Lung (tissue), 11 donors: ENCODE measurements at regions not wholly inside any gene's neighbourhood (a gene's known extent, or its start where the extent isn't known, plus 50 kb on each side); places are given as distances from the start of the nearest gene placed in this dataset.

Experiments used
- ATAC-seq: fragments of 200-7000 bp; cut with Tn5 transposase; one replicate; pipeline ENCODE4 v1.9.1; 2020; ENCODE audit warnings: moderate number of reproducible peaks; ENCODE audit not compliant: insufficient read depth, low FRiP score
- DNase-seq, 3 donors: peaks; one replicate each; pipeline ENCODE4 v3.0.0-alpha.2; 2013 to 2017
- H3K27ac ChIP-seq, 2 donors: one replicate each; pipeline ENCODE4 v1.5.1; 2013; ENCODE audit warnings: mild to moderate bottlenecking in 2 of 2, moderate library complexity in 2 of 2, control low read depth in 1 of 2, inconsistent platforms in 1 of 2, low read depth in 1 of 2, low read length in 1 of 2
- H3K27me3 ChIP-seq, 3 donors: one replicate each; pipeline ENCODE4 v1.5.1; 2013; ENCODE audit warnings: low read length in 2 of 3; ENCODE audit not compliant: control insufficient read depth in 3 of 3, insufficient read depth in 3 of 3
- H3K36me3 ChIP-seq, 4 donors: one replicate each; pipeline ENCODE4 v1.5.1; 2013; ENCODE audit warnings: low read length in 4 of 4, mild to moderate bottlenecking in 1 of 4, moderate library complexity in 1 of 4; ENCODE audit not compliant: control insufficient read depth in 4 of 4, insufficient read depth in 4 of 4
- H3K4me1 ChIP-seq, 5 donors: one replicate each; pipeline ENCODE4 v1.5.1; 2013; ENCODE audit warnings: low read length in 5 of 5, mild to moderate bottlenecking in 2 of 5, moderate library complexity in 1 of 5; ENCODE audit not compliant: control insufficient read depth in 5 of 5, insufficient read depth in 5 of 5
- H3K4me3 ChIP-seq: one replicate; pipeline ENCODE4 v1.5.1; 2013; ENCODE audit warnings: mild to moderate bottlenecking, control low read depth, moderate library complexity
- H3K9ac ChIP-seq, 2 donors: one replicate each; pipeline ENCODE4 v1.5.1; 2013; ENCODE audit warnings: low read length in 2 of 2, control low read depth in 1 of 2; ENCODE audit not compliant: insufficient read depth in 1 of 2
- H3K9me3 ChIP-seq, 4 donors: one replicate each; pipeline ENCODE4 v1.5.1; 2013; ENCODE audit warnings: low read length in 3 of 4, mild to moderate bottlenecking in 1 of 4, moderate library complexity in 1 of 4; ENCODE audit not compliant: control insufficient read depth in 4 of 4, insufficient read depth in 3 of 4
- CTCF ChIP-seq: IDR thresholded peaks from 2 replicates; pipeline ENCODE4 v1.5.1; 2012; ENCODE audit warnings: mild to moderate bottlenecking; ENCODE audit errors: control extremely low read depth, extremely low read depth
- WGBS, 2 donors: extraction: QIAGEN DNeasy Blood & Tissue Kit; methylation state at CpG; one replicate each; pipeline ENCODE4 v1.1.7; 2013; 5-methylcytosine and 5-hydroxymethylcytosine counted together
- donor health status: control.
- donor health status: control.
- donor health status: Bipolar disorder and iron deficiency.
- donor health status: healthy.
- donor health status: DM: yes; HTN: yes; CAD: no.

- DNase-seq (no peak), ATAC-seq (no peak)
- H3K4me1 ChIP-seq = peaks cover 0 to 3% (median 0%) of the 10 kb centered on the region in 5 donors
- no peaks in the 10 kb centered on the region for H3K27me3 ChIP-seq
- WGBS, 2 donors = 91 to 100% methylated on average over 1 of the region's 1 CpG
- peak overlapping the region in 1 of 2 donors; percentile 34 for H3K27ac ChIP-seq
- H3K9me3 ChIP-seq = no peaks in the 10 kb centered on the region
- TF ChIP-seq CTCF = no peak
- no peaks in the 10 kb centered on the region for H3K36me3 ChIP-seq
- H3K4me3 ChIP-seq = no peak overlapping the region
- H3K9ac ChIP-seq = no peak overlapping the region
These were observed 464.3 kb upstream of the NRP1 start for GRCh38 chr10:33798754-33799153.

- DNase-seq (no peak), ATAC-seq (no peak)
- no peak overlapping the region for H3K4me3 ChIP-seq
- peaks cover 0 to 3% (median 0%) of the 10 kb centered on the region in 5 donors for H3K4me1 ChIP-seq
- H3K9me3 ChIP-seq = no peaks in the 10 kb centered on the region
- no peak overlapping the region for H3K9ac ChIP-seq
- H3K36me3 ChIP-seq = no peaks in the 10 kb centered on the region
- no peak for TF ChIP-seq CTCF
- H3K27me3 ChIP-seq = no peaks in the 10 kb centered on the region
- no peak overlapping the region for H3K27ac ChIP-seq
- WGBS, 2 donors = 84 to 94% methylated on average over 2 of the region's 2 CpGs
These were observed 462.2 kb upstream of the NRP1 start for GRCh38 chr10:33796680-33797079.

GRCh38 chr10:33795529-33795928 lies 461.1 kb upstream of the NRP1 start:
- no peak for TF ChIP-seq CTCF
- ATAC-seq = no peak

GRCh38 chr10:33794460-33794859 lies 460.0 kb upstream of the NRP1 start:
- H3K9ac ChIP-seq = no peak overlapping the region
- H3K9me3 ChIP-seq = no peaks in the 10 kb centered on the region
- no peak overlapping the region for H3K4me3 ChIP-seq
- WGBS, 2 donors = 65 to 71% methylated on average over 3 of the region's 3 CpGs
- H3K27me3 ChIP-seq = no peaks in the 10 kb centered on the region
- no peaks in the 10 kb centered on the region for H3K36me3 ChIP-seq
- H3K27ac ChIP-seq = no peak overlapping the region
- DNase-seq = no peak
- peaks cover 0 to 3% (median 0%) of the 10 kb centered on the region in 5 donors for H3K4me1 ChIP-seq
- no peak for TF ChIP-seq CTCF
- no peak for ATAC-seq

More at GRCh38 chr10:33795529-33795928, 461.1 kb upstream of the NRP1 start:
- H3K9ac ChIP-seq = no peak overlapping the region
- no peaks in the 10 kb centered on the region for H3K36me3 ChIP-seq
- H3K27ac ChIP-seq = no peak overlapping the region
- H3K9me3 ChIP-seq = no peaks in the 10 kb centered on the region
- no peak overlapping the region for H3K4me3 ChIP-seq
- DNase-seq = no peak
- H3K4me1 ChIP-seq = peaks cover 0 to 3% (median 0%) of the 10 kb centered on the region in 5 donors
- H3K27me3 ChIP-seq = no peaks in the 10 kb centered on the region
